SU-DHL-6 (cell line): ENCODE measurements at regions not wholly inside any gene's neighbourhood (a gene's known extent, or its start where the extent isn't known, plus 50 kb on each side); places are given as distances from the start of the nearest gene placed in this dataset.

ENCODE experiments used
- CTCF ChIP-seq: fragments of 200-600 bp; sonication (generic); IDR thresholded peaks from one replicate; pipeline ENCODE4 v1.5.1; 2017; ENCODE audit warnings: antibody characterized with exemption, mild to moderate bottlenecking, low read length, moderate library complexity; ENCODE audit not compliant: insufficient read depth, poor library complexity, severe bottlenecking
- EZH2phosphoT487 ChIP-seq: fragments of 200-600 bp; sonication (generic), shearing (Covaris generic); conservative IDR thresholded peaks from 2 replicates; pipeline ENCODE4 v1.6.1; 2018; ENCODE audit warnings: mild to moderate bottlenecking, antibody characterized with exemption, low read length, moderate library complexity, mixed read lengths

DNA sequence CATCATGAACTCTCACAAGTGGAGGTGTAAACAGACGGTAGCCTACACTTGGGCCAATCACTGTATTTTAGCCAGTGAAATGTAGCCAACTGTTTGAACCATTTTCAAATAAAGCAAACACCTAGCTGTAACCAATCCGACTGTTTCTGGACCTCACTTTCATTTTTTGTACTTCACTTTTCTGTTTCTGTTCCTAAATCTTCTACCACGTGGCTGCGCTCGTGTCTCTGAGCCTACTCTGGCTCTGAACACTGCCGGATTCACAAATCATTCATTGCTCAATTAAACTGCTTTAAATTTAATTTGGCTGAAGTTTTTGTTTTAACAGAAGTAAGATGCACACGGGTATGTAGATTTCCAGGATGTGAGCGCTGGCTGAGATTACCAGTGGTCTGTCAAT is 319.1 kb downstream of the RAPGEF2 start:
- TF ChIP-seq CTCF (no peak), EZH2phosphoT487 (no peak)
